ENCODE measurements at regions not wholly inside any gene's neighbourhood (a gene's known extent, or its start where the extent isn't known, plus 50 kb on each side); places are given as distances from the start of the nearest gene placed in this dataset.

- TF ChIP-seq CTCF (IDR thresholded peaks at IDR 0.05), result no peak
- no peak for TF ChIP-seq POLR2A (IDR thresholded peaks at IDR 0.05)
Measured at GRCh38 chr12:131527092-131527491, 183.8 kb upstream of the SFSWAP start.
